GM23338 (cell line): ENCODE measurements at regions not wholly inside any gene's neighbourhood (a gene's known extent, or its start where the extent isn't known, plus 50 kb on each side); places are given as distances from the start of the nearest gene placed in this dataset.

Experiments
- ATAC-seq: fragments of 200-7000 bp; cut with Tn5 transposase; 3 replicates; pipeline ENCODE4 v1.9.1; 2020
- DNase-seq: peaks from one replicate; pipeline ENCODE4 v3.0.0-alpha.2; 2015; ENCODE audit warnings: low spot score
- H2AFZ ChIP-seq: fragments of 200-600 bp; sonication (generic); 2 replicates; pipeline ENCODE4 v1.8.0; 2016; ENCODE audit warnings: antibody characterized with exemption, mild to moderate bottlenecking, moderate library complexity
- H3F3A ChIP-seq: fragments of 200-600 bp; sonication (generic); replicated peaks from 2 replicates; pipeline ENCODE4 v1.8.0; 2017; ENCODE audit warnings: antibody characterized with exemption, mixed run types, low read depth
- H3K27ac ChIP-seq: fragments of 200-600 bp; sonication (generic); 2 replicates; pipeline ENCODE4 v1.6.1; 2016; ENCODE audit warnings: low read depth
- H3K27me3 ChIP-seq: fragments of 200-600 bp; sonication (generic); 2 replicates; pipeline ENCODE4 v1.8.0; 2016; ENCODE audit warnings: mild to moderate bottlenecking, mixed run types, moderate library complexity; ENCODE audit not compliant: insufficient read depth
- H3K36me3 ChIP-seq: fragments of 200-600 bp; sonication (generic); 2 replicates; pipeline ENCODE4 v1.8.0; 2016; ENCODE audit warnings: mild to moderate bottlenecking; ENCODE audit not compliant: insufficient read depth
- H3K4me1 ChIP-seq: fragments of 200-600 bp; sonication (generic); 2 replicates; pipeline ENCODE4 v1.8.0; 2016; ENCODE audit warnings: mild to moderate bottlenecking, moderate library complexity; ENCODE audit not compliant: insufficient read depth
- H3K4me2 ChIP-seq: fragments of 200-600 bp; sonication (generic); 2 replicates; pipeline ENCODE4 v1.7.1; 2017; ENCODE audit warnings: mixed run types
- H3K4me3 ChIP-seq: fragments of 200-600 bp; sonication (generic); 2 replicates; pipeline ENCODE4 v1.6.1; 2016; ENCODE audit warnings: mixed run types
- H3K79me2 ChIP-seq: fragments of 200-600 bp; sonication (generic); replicated peaks from 2 replicates; pipeline ENCODE4 v1.8.0; 2017; ENCODE audit warnings: mild to moderate bottlenecking; ENCODE audit not compliant: insufficient read depth
- H3K9me2 ChIP-seq: fragments of 200-600 bp; sonication (generic); 2 replicates; pipeline ENCODE4 v1.8.0; 2017; ENCODE audit not compliant: insufficient read depth
- H4K20me1 ChIP-seq: fragments of 200-600 bp; sonication (generic); replicated peaks from 2 replicates; pipeline ENCODE4 v1.8.0; 2017; ENCODE audit warnings: mild to moderate bottlenecking; ENCODE audit not compliant: insufficient read depth
- H3K27ac Mint-ChIP-seq: 2 replicates; pipeline ENCODE4 v1.8.0; 2020; ENCODE audit warnings: inconsistent platforms, mild to moderate bottlenecking, moderate library complexity, mixed read lengths
- H3K27me3 Mint-ChIP-seq: 3 replicates; pipeline ENCODE4 v1.8.0; 2022; ENCODE audit warnings: low read depth, mild to moderate bottlenecking, moderate library complexity, mixed read lengths, inconsistent platforms; ENCODE audit not compliant: insufficient read depth, poor library complexity
- H3K36me3 Mint-ChIP-seq: 3 replicates; pipeline ENCODE4 v1.8.0; 2021; ENCODE audit warnings: low read depth, mild to moderate bottlenecking, inconsistent platforms, moderate library complexity, mixed read lengths
- H3K4me1 Mint-ChIP-seq: 3 replicates; pipeline ENCODE4 v1.8.0; 2020; ENCODE audit warnings: mild to moderate bottlenecking, inconsistent platforms, mixed read lengths
- H3K4me3 Mint-ChIP-seq: 3 replicates; pipeline ENCODE4 v1.8.0; 2021; ENCODE audit warnings: moderate library complexity, mild to moderate bottlenecking, inconsistent platforms, mixed read lengths
- H3K9me3 Mint-ChIP-seq: 3 replicates; pipeline ENCODE4 v1.8.0; 2020; ENCODE audit warnings: moderate library complexity, mild to moderate bottlenecking, inconsistent platforms, mixed read lengths
- CREB1 ChIP-seq: fragments of 250-450 bp; sonication (Bioruptor Pico); IDR thresholded peaks from 2 replicates; pipeline ENCODE4 v1.5.0; 2020; ENCODE audit warnings: low read depth, mild to moderate bottlenecking, moderate library complexity
- CTCF ChIP-seq, 2 experiments: fragments of 200-600 bp in 1 of 2; sonication (generic) in 1 of 2; conservative IDR thresholded peaks; 2 replicates each; pipeline versions ENCODE4 v1.5.1 to v1.6.1; 2016 to 2017; ENCODE audit warnings: antibody characterized with exemption in 2 of 2, low read depth in 2 of 2, mild to moderate bottlenecking in 2 of 2, moderate library complexity in 1 of 2
- EZH2 ChIP-seq: fragments of 200-600 bp; sonication (generic); IDR thresholded peaks from one replicate; pipeline ENCODE4 v1.8.0; 2017; ENCODE audit warnings: antibody characterized with exemption, mild to moderate bottlenecking, low read depth; ENCODE audit not compliant: unreplicated experiment
- EZH2phosphoT487 ChIP-seq: fragments of 200-600 bp; sonication (generic); IDR thresholded peaks from one replicate; pipeline ENCODE4 v1.8.1; 2018; ENCODE audit warnings: antibody characterized with exemption; ENCODE audit not compliant: unreplicated experiment
- JUNB ChIP-seq: IDR thresholded peaks from one replicate; pipeline ENCODE4 v1.6.1; 2016; ENCODE audit warnings: antibody characterized with exemption; ENCODE audit not compliant: unreplicated experiment
- NANOG ChIP-seq: IDR thresholded peaks from 2 replicates; pipeline ENCODE4 v1.6.1; 2016; ENCODE audit warnings: antibody characterized with exemption, borderline replicate concordance
- POLR2AphosphoS5 ChIP-seq: IDR thresholded peaks from 2 replicates; pipeline ENCODE4 v1.6.1; 2016; ENCODE audit warnings: antibody characterized with exemption, low read depth
- REST ChIP-seq: IDR thresholded peaks from one replicate; pipeline ENCODE4 v1.6.1; 2018; ENCODE audit warnings: antibody characterized with exemption; ENCODE audit not compliant: unreplicated experiment
- STAT1 ChIP-seq: IDR thresholded peaks from one replicate; pipeline ENCODE4 v1.6.1; 2016; ENCODE audit warnings: antibody characterized with exemption; ENCODE audit not compliant: unreplicated experiment
- ZNF114 ChIP-seq: fragments of 250-450 bp; sonication (Bioruptor Pico); IDR thresholded peaks from 2 replicates; pipeline ENCODE4 v1.5.0; 2020; ENCODE audit warnings: mild to moderate bottlenecking, moderate library complexity
- ZNF331 ChIP-seq: fragments of 250-450 bp; sonication (Bioruptor Pico); IDR thresholded peaks from 2 replicates; pipeline ENCODE4 v1.5.0; 2020; ENCODE audit warnings: low read depth, mild to moderate bottlenecking, moderate library complexity
- ZNF462 ChIP-seq: fragments of 250-450 bp; sonication (Bioruptor Pico); IDR thresholded peaks from 2 replicates; pipeline ENCODE4 v1.5.0; 2020; ENCODE audit warnings: mild to moderate bottlenecking, moderate library complexity
- TF ChIP-seq, protein P1 (sequence below): IDR thresholded peaks from 2 replicates; pipeline ENCODE4 v1.6.1; 2016; ENCODE audit warnings: antibody characterized with exemption

DNA sequence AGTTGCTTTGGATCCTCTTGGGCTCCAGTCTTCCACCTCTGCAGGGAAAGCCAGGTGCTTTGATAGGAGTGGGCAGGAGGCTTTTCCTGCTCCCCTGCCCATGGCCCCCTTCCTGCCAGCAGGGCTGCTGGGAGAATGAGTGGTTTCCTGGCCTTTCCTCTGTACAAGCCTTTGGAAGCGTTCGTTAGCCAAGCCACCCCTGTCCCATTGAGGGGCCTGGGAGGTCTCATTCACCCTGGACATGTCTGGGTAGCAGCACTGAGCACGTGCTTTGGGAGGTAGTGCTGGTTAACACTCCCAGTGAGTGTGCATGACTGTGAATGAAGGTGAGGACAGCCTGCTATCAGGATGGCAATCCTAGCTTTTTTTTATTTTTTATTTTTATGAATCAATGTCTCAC, 118.5 kb upstream of the CACNA1E start:
- Histone ChIP-seq H3K9me2 (no peaks in the 10 kb centered on the region), H3K4me1 (no peaks in the 10 kb centered on the region), H4K20me1 (no peaks in the 10 kb centered on the region), H3F3A (no peaks in the 10 kb centered on the region), H3K4me3 (no peak overlapping the region), H3K36me3 (no peaks in the 10 kb centered on the region), H3K27ac (no peak overlapping the region), H3K79me2 (no peaks in the 10 kb centered on the region), H3K4me2 (no peak overlapping the region), H2AFZ (no peak overlapping the region), H3K27me3 (no peaks in the 10 kb centered on the region)
- H3K9me3 Mint-ChIP-seq, result no peaks in the 10 kb centered on the region
- no peak overlapping the region for H3K4me3 Mint-ChIP-seq
- TF ChIP-seq STAT1, result no peak
- no peak for TF ChIP-seq ZNF331 (CRISPR knock-in tag)
- TF ChIP-seq ZNF462 (CRISPR knock-in tag), result no peak
- no peak for TF ChIP-seq POLR2AphosphoS5
- TF ChIP-seq, protein P1, sequence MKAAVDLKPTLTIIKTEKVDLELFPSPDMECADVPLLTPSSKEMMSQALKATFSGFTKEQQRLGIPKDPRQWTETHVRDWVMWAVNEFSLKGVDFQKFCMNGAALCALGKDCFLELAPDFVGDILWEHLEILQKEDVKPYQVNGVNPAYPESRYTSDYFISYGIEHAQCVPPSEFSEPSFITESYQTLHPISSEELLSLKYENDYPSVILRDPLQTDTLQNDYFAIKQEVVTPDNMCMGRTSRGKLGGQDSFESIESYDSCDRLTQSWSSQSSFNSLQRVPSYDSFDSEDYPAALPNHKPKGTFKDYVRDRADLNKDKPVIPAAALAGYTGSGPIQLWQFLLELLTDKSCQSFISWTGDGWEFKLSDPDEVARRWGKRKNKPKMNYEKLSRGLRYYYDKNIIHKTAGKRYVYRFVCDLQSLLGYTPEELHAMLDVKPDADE, result no peak
- TF ChIP-seq JUNB, result no peak
- TF ChIP-seq NANOG, result no peak
- no peak for TF ChIP-seq EZH2
- no peak for TF ChIP-seq CTCF (conservative IDR thresholded peaks at IDR 0.05; ENCODE audit: low read depth in 2 of 2)
- no peak for TF ChIP-seq REST
- TF ChIP-seq CREB1 (CRISPR knock-in tag), result no peak
- no peak for TF ChIP-seq EZH2phosphoT487
- TF ChIP-seq ZNF114 (CRISPR knock-in tag), result no peak
- ATAC-seq (no peak), DNase-seq (no peak)
- H3K4me1 Mint-ChIP-seq, result no peaks in the 10 kb centered on the region
- peaks cover 3% of the 10 kb centered on the region for H3K27me3 Mint-ChIP-seq
- H3K36me3 Mint-ChIP-seq, result no peaks in the 10 kb centered on the region
- H3K27ac Mint-ChIP-seq, result no peak overlapping the region
